ENCODE measurements at regions not wholly inside any gene's neighbourhood (a gene's known extent, or its start where the extent isn't known, plus 50 kb on each side); places are given as distances from the start of the nearest gene placed in this dataset.

GRCh38 chr13:76266561-76266960 is 619.6 kb downstream of the KCTD12 start:
- TF ChIP-seq JUN (IDR thresholded peaks at IDR 0.05; ENCODE audit: borderline replicate concordance, insufficient read depth, insufficient read length, low read depth) (peak; percentile 28), GATA2 (IDR thresholded peaks at IDR 0.05; ENCODE audit: insufficient read depth, insufficient read length, low read depth, low read length) (no peak)
- H3K27ac ChIP-seq (ENCODE audit: insufficient read depth, low read depth, low read length): no peak overlapping the region
- dilution Hi-C loops (cut with MboI; ENCODE audit: extremely low pct_ligation_motif_present, low sequenced_read_pairs): no loop called here
- H4K20me1 ChIP-seq (replicated peaks; ENCODE audit: control insufficient read depth, extremely low read depth, insufficient read depth, low read length): no peaks in the 10 kb centered on the region
- H3K9me3 ChIP-seq (replicated peaks; ENCODE audit: control insufficient read depth, insufficient read depth, low read length): no peaks in the 10 kb centered on the region
- H3K79me2 ChIP-seq (ENCODE audit: control insufficient read depth, insufficient read depth, low read length): no peaks in the 10 kb centered on the region
- no peaks in the 10 kb centered on the region for H3K9me1 ChIP-seq (replicated peaks; ENCODE audit: control insufficient read depth, extremely low read depth, insufficient read depth, low read length)
- ChIA-PET CTCF (no interaction called here), POLR2A (no interaction called here)
- BruUV-seq (replicated peaks): no TSS peak
- H3K4me3 ChIP-seq (replicated peaks in 1 of 3; ENCODE audit: insufficient read depth in 1 of 3, low read depth in 1 of 3, low read length in 3 of 3): no peak overlapping the region
- FAIRE-seq (no peak), DNase-seq (ENCODE audit: low read depth, low spot score) (no peak)
- H3K9ac ChIP-seq (replicated peaks; ENCODE audit: extremely low read depth, insufficient read depth, low read length): no peak overlapping the region
- no peak overlapping the region for H2AFZ ChIP-seq (ENCODE audit: low read depth, low read length)
- no peak overlapping the region for H3K4me2 ChIP-seq (ENCODE audit: insufficient read depth, low read length)
- intact Hi-C loops (cut with micrococcal nuclease): no loop called here
- H3K4me1 ChIP-seq (ENCODE audit: control insufficient read depth, extremely low read depth, insufficient read depth, low read length): no peaks in the 10 kb centered on the region
- H3K36me3 ChIP-seq (ENCODE audit: control insufficient read depth in 2 of 2, extremely low read depth in 1 of 2, insufficient read depth in 2 of 2, low read length in 2 of 2): no peaks in the 10 kb centered on the region
- H3K27me3 ChIP-seq (ENCODE audit: control insufficient read depth in 2 of 2, insufficient read depth in 2 of 2, low read length in 2 of 2): no peaks in the 10 kb centered on the region

GRCh38 chr13:76250211-76250610 is 614.1 kb downstream of the LMO7 start:
- no peak overlapping the region for H3K4me2 ChIP-seq (ENCODE audit: insufficient read depth, low read length)
- ChIA-PET CTCF (no interaction called here), POLR2A (no interaction called here)
- no peaks in the 10 kb centered on the region for H3K79me2 ChIP-seq (ENCODE audit: control insufficient read depth, insufficient read depth, low read length)
- H4K20me1 ChIP-seq (replicated peaks; ENCODE audit: control insufficient read depth, extremely low read depth, insufficient read depth, low read length): no peaks in the 10 kb centered on the region
- H3K27me3 ChIP-seq (ENCODE audit: control insufficient read depth in 2 of 2, insufficient read depth in 2 of 2, low read length in 2 of 2): peaks cover 0 to 2% of the 10 kb centered on the region in 2 experiments
- H3K9me3 ChIP-seq (replicated peaks; ENCODE audit: control insufficient read depth, insufficient read depth, low read length): no peaks in the 10 kb centered on the region
- dilution Hi-C loops (cut with MboI; ENCODE audit: extremely low pct_ligation_motif_present, low sequenced_read_pairs): no loop called here
- intact Hi-C loops (cut with micrococcal nuclease): no loop called here
- H3K9ac ChIP-seq (replicated peaks; ENCODE audit: extremely low read depth, insufficient read depth, low read length): no peak overlapping the region
- no peaks in the 10 kb centered on the region for H3K4me1 ChIP-seq (ENCODE audit: control insufficient read depth, extremely low read depth, insufficient read depth, low read length)
- FAIRE-seq: no peak
- H3K4me3 ChIP-seq (replicated peaks in 1 of 3; ENCODE audit: insufficient read depth in 1 of 3, low read depth in 1 of 3, low read length in 3 of 3): no peak overlapping the region
- no peak overlapping the region for H2AFZ ChIP-seq (ENCODE audit: low read depth, low read length)
- no peaks in the 10 kb centered on the region for H3K36me3 ChIP-seq (ENCODE audit: control insufficient read depth in 2 of 2, extremely low read depth in 1 of 2, insufficient read depth in 2 of 2, low read length in 2 of 2)
- TF ChIP-seq POLR2AphosphoS5 (IDR thresholded peaks at IDR 0.05; ENCODE audit: insufficient read depth, low read depth, low read length) (no peak), MAX (IDR thresholded peaks at IDR 0.05; ENCODE audit: insufficient read depth, insufficient read length) (no peak), JUN (IDR thresholded peaks at IDR 0.05; ENCODE audit: borderline replicate concordance, insufficient read depth, insufficient read length, low read depth) (no peak), EZH2 (IDR thresholded peaks at IDR 0.05; ENCODE audit: borderline replicate concordance, low read depth, low read length, severe bottlenecking) (no peak), CTCF (IDR thresholded peaks at IDR 0.05; ENCODE audit: extremely low read depth in 1 of 2, insufficient read depth in 1 of 2, low read depth in 1 of 2, low read length in 2 of 2) (no peak), POLR2A (IDR thresholded peaks at IDR 0.05; ENCODE audit: low read depth, low read length) (no peak), MYC (IDR thresholded peaks at IDR 0.05; ENCODE audit: low read depth, low read length) (no peak), GATA2 (IDR thresholded peaks at IDR 0.05; ENCODE audit: insufficient read depth, insufficient read length, low read depth, low read length) (no peak), FOS (IDR thresholded peaks at IDR 0.05; ENCODE audit: borderline replicate concordance, insufficient read depth, low read length) (no peak)
- no TSS peak for BruUV-seq (replicated peaks)
- no peak overlapping the region for H3K27ac ChIP-seq (ENCODE audit: insufficient read depth, low read depth, low read length)
- DNase-seq (ENCODE audit: low read depth, low spot score): no peak
- no peaks in the 10 kb centered on the region for H3K9me1 ChIP-seq (replicated peaks; ENCODE audit: control insufficient read depth, extremely low read depth, insufficient read depth, low read length)

Measured in endothelial cell of umbilical vein (primary cell).